ENCODE measurements at regions not wholly inside any gene's neighbourhood (a gene's known extent, or its start where the extent isn't known, plus 50 kb on each side); places are given as distances from the start of the nearest gene placed in this dataset.

- 93% methylated on average over 23 of the region's 23 CpGs for WGBS
- H3K4me3 ChIP-seq (ENCODE audit: low read length in 2 of 2), result no peak overlapping the region
- H3K9me3 ChIP-seq (ENCODE audit: control insufficient read depth in 2 of 2, insufficient read depth in 1 of 2, low read length in 1 of 2), result no peaks in the 10 kb centered on the region
These were observed 86.8 kb upstream of the AFDN start for GRCh38 chr6:167739721-167740475.

GRCh38 chr6:167742719-167743303 lies 83.9 kb upstream of the AFDN start:
- Histone ChIP-seq H3K4me3 (ENCODE audit: low read length in 2 of 2) (no peak overlapping the region), H3K27ac (ENCODE audit: low read depth in 1 of 2, low read length in 1 of 2) (no peak overlapping the region), H3K27me3 (ENCODE audit: control insufficient read depth in 2 of 2, insufficient read depth in 1 of 2, low read length in 1 of 2) (peaks cover 0 to 2% of the 10 kb centered on the region in 2 donors), H3K9me3 (ENCODE audit: control insufficient read depth in 2 of 2, insufficient read depth in 1 of 2, low read length in 1 of 2) (no peaks in the 10 kb centered on the region), H3K4me1 (ENCODE audit: control insufficient read depth in 2 of 2, insufficient read depth in 2 of 2, low read length in 2 of 2) (no peaks in the 10 kb centered on the region), H3K36me3 (ENCODE audit: control insufficient read depth in 2 of 2, insufficient read depth in 2 of 2, low read length in 1 of 2) (no peaks in the 10 kb centered on the region)
- DNase-seq (ENCODE audit: low read depth in 6 of 9, low spot score in 9 of 9), result no peak

More at GRCh38 chr6:167739721-167740475, 86.8 kb upstream of the AFDN start:
- no peaks in the 10 kb centered on the region for H3K4me1 ChIP-seq (ENCODE audit: control insufficient read depth in 2 of 2, insufficient read depth in 2 of 2, low read length in 2 of 2)
- H3K27me3 ChIP-seq (ENCODE audit: control insufficient read depth in 2 of 2, insufficient read depth in 1 of 2, low read length in 1 of 2), result peaks cover 0 to 2% of the 10 kb centered on the region in 2 donors
- no peak for DNase-seq (ENCODE audit: low read depth in 6 of 9, low spot score in 9 of 9)
- H3K27ac ChIP-seq (ENCODE audit: low read depth in 1 of 2, low read length in 1 of 2), result no peak overlapping the region
- no peaks in the 10 kb centered on the region for H3K36me3 ChIP-seq (ENCODE audit: control insufficient read depth in 2 of 2, insufficient read depth in 2 of 2, low read length in 1 of 2)

- Histone ChIP-seq H3K4me1 (ENCODE audit: control insufficient read depth in 2 of 2, insufficient read depth in 2 of 2, low read length in 2 of 2) (no peaks in the 10 kb centered on the region), H3K27ac (ENCODE audit: low read depth in 1 of 2, low read length in 1 of 2) (no peak overlapping the region), H3K9me3 (ENCODE audit: control insufficient read depth in 2 of 2, insufficient read depth in 1 of 2, low read length in 1 of 2) (no peaks in the 10 kb centered on the region), H3K36me3 (ENCODE audit: control insufficient read depth in 2 of 2, insufficient read depth in 2 of 2, low read length in 1 of 2) (no peaks in the 10 kb centered on the region), H3K27me3 (ENCODE audit: control insufficient read depth in 2 of 2, insufficient read depth in 1 of 2, low read length in 1 of 2) (no peaks in the 10 kb centered on the region), H3K4me3 (ENCODE audit: low read length in 2 of 2) (no peak overlapping the region)
- DNase-seq (ENCODE audit: low read depth in 6 of 9, low spot score in 9 of 9), result no peak
- 86% methylated on average over 16 of the region's 16 CpGs for whole genome bisulfite sequencing
These were observed 81.7 kb upstream of the AFDN start for GRCh38 chr6:167744681-167745669.

- DNase-seq (ENCODE audit: low read depth in 6 of 9, low spot score in 9 of 9), result no peak
- Histone ChIP-seq H3K4me1 (ENCODE audit: control insufficient read depth in 2 of 2, insufficient read depth in 2 of 2, low read length in 2 of 2) (no peaks in the 10 kb centered on the region), H3K4me3 (ENCODE audit: low read length in 2 of 2) (no peak overlapping the region), H3K27ac (ENCODE audit: low read depth in 1 of 2, low read length in 1 of 2) (no peak overlapping the region), H3K36me3 (ENCODE audit: control insufficient read depth in 2 of 2, insufficient read depth in 2 of 2, low read length in 1 of 2) (no peaks in the 10 kb centered on the region), H3K27me3 (ENCODE audit: control insufficient read depth in 2 of 2, insufficient read depth in 1 of 2, low read length in 1 of 2) (no peaks in the 10 kb centered on the region), H3K9me3 (ENCODE audit: control insufficient read depth in 2 of 2, insufficient read depth in 1 of 2, low read length in 1 of 2) (no peaks in the 10 kb centered on the region)
- WGBS, result 94% methylated on average over 19 of the region's 19 CpGs
These were observed 80.9 kb upstream of the AFDN start for GRCh38 chr6:167745670-167746389.

GRCh38 chr6:167746390-167746907 lies 80.3 kb upstream of the AFDN start:
- H3K27me3 ChIP-seq (ENCODE audit: control insufficient read depth in 2 of 2, insufficient read depth in 1 of 2, low read length in 1 of 2), result no peaks in the 10 kb centered on the region
- H3K36me3 ChIP-seq (ENCODE audit: control insufficient read depth in 2 of 2, insufficient read depth in 2 of 2, low read length in 1 of 2), result no peaks in the 10 kb centered on the region
- no peak overlapping the region for H3K27ac ChIP-seq (ENCODE audit: low read depth in 1 of 2, low read length in 1 of 2)
- no peaks in the 10 kb centered on the region for H3K4me1 ChIP-seq (ENCODE audit: control insufficient read depth in 2 of 2, insufficient read depth in 2 of 2, low read length in 2 of 2)
- no peak overlapping the region for H3K4me3 ChIP-seq (ENCODE audit: low read length in 2 of 2)
- 93% methylated on average over 17 of the region's 17 CpGs for WGBS
- H3K9me3 ChIP-seq (ENCODE audit: control insufficient read depth in 2 of 2, insufficient read depth in 1 of 2, low read length in 1 of 2), result no peaks in the 10 kb centered on the region
- DNase-seq (ENCODE audit: low read depth in 6 of 9, low spot score in 9 of 9), result no peak

GRCh38 chr6:167746975-167747374 lies 79.7 kb upstream of the AFDN start:
- 91% methylated on average over 9 of the region's 9 CpGs for WGBS
- Histone ChIP-seq H3K4me1 (ENCODE audit: control insufficient read depth in 2 of 2, insufficient read depth in 2 of 2, low read length in 2 of 2) (no peaks in the 10 kb centered on the region), H3K36me3 (ENCODE audit: control insufficient read depth in 2 of 2, insufficient read depth in 2 of 2, low read length in 1 of 2) (no peaks in the 10 kb centered on the region), H3K4me3 (ENCODE audit: low read length in 2 of 2) (no peak overlapping the region), H3K27ac (ENCODE audit: low read depth in 1 of 2, low read length in 1 of 2) (no peak overlapping the region), H3K27me3 (ENCODE audit: control insufficient read depth in 2 of 2, insufficient read depth in 1 of 2, low read length in 1 of 2) (no peaks in the 10 kb centered on the region), H3K9me3 (ENCODE audit: control insufficient read depth in 2 of 2, insufficient read depth in 1 of 2, low read length in 1 of 2) (no peaks in the 10 kb centered on the region)
- no peak for DNase-seq (ENCODE audit: low read depth in 6 of 9, low spot score in 9 of 9)

GRCh38 chr6:167747645-167748044 lies 79.1 kb upstream of the AFDN start:
- no peaks in the 10 kb centered on the region for H3K4me1 ChIP-seq (ENCODE audit: control insufficient read depth in 2 of 2, insufficient read depth in 2 of 2, low read length in 2 of 2)
- H3K27ac ChIP-seq (ENCODE audit: low read depth in 1 of 2, low read length in 1 of 2), result no peak overlapping the region
- H3K27me3 ChIP-seq (ENCODE audit: control insufficient read depth in 2 of 2, insufficient read depth in 1 of 2, low read length in 1 of 2), result no peaks in the 10 kb centered on the region
- 93% methylated on average over 5 of the region's 5 CpGs for WGBS
- no peak for DNase-seq (ENCODE audit: low read depth in 6 of 9, low spot score in 9 of 9)
- no peaks in the 10 kb centered on the region for H3K9me3 ChIP-seq (ENCODE audit: control insufficient read depth in 2 of 2, insufficient read depth in 1 of 2, low read length in 1 of 2)
- no peak overlapping the region for H3K4me3 ChIP-seq (ENCODE audit: low read length in 2 of 2)
- H3K36me3 ChIP-seq (ENCODE audit: control insufficient read depth in 2 of 2, insufficient read depth in 2 of 2, low read length in 1 of 2), result no peaks in the 10 kb centered on the region

GRCh38 chr6:167748046-167748445 lies 78.7 kb upstream of the AFDN start:
- Histone ChIP-seq H3K4me1 (ENCODE audit: control insufficient read depth in 2 of 2, insufficient read depth in 2 of 2, low read length in 2 of 2) (no peaks in the 10 kb centered on the region), H3K27me3 (ENCODE audit: control insufficient read depth in 2 of 2, insufficient read depth in 1 of 2, low read length in 1 of 2) (no peaks in the 10 kb centered on the region), H3K9me3 (ENCODE audit: control insufficient read depth in 2 of 2, insufficient read depth in 1 of 2, low read length in 1 of 2) (no peaks in the 10 kb centered on the region), H3K36me3 (ENCODE audit: control insufficient read depth in 2 of 2, insufficient read depth in 2 of 2, low read length in 1 of 2) (no peaks in the 10 kb centered on the region), H3K27ac (ENCODE audit: low read depth in 1 of 2, low read length in 1 of 2) (no peak overlapping the region), H3K4me3 (ENCODE audit: low read length in 2 of 2) (no peak overlapping the region)
- WGBS, result 90% methylated on average over 11 of the region's 11 CpGs
- DNase-seq (ENCODE audit: low read depth in 6 of 9, low spot score in 9 of 9), result no peak
